NCI-H345 treated with DMSO at 0.1 percent for 48 hours (cell line): ENCODE measurements at regions not wholly inside any gene's neighbourhood (a gene's known extent, or its start where the extent isn't known, plus 50 kb on each side); places are given as distances from the start of the nearest gene placed in this dataset.

ENCODE experiments used
- DNase-seq: peaks from one replicate; lab custom pipeline; 2025; ENCODE audit not compliant: unreplicated experiment; lab: John Stamatoyannopoulos, UW

DNA sequence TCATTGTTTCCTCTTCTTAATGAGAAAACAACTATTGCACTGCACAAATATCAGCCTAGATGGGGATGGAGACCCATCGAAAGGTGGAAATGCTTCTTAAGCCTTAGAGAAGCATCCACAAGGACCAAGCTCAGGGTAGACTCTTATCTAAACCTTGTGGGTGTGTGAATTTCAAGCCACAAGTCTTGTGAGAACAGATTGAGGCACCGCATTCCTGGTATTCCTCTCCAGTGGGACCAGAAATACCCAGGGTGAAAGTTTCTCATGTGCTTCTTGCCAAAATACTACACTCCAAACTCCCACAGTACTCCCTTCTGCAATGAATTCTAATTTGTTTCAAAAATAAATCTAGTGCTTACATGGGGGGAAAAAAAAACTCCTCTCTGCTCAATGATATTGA is 375.6 kb downstream of the PDGFC start:
- no peak for DNase-seq

- DNase-seq = no peak
Measured at GRCh38 chr4:156595041-156595440, 376.6 kb downstream of the PDGFC start.

GRCh38 chr4:156594624-156595023 is 377.0 kb downstream of the PDGFC start:
- no peak for DNase-seq

DNA sequence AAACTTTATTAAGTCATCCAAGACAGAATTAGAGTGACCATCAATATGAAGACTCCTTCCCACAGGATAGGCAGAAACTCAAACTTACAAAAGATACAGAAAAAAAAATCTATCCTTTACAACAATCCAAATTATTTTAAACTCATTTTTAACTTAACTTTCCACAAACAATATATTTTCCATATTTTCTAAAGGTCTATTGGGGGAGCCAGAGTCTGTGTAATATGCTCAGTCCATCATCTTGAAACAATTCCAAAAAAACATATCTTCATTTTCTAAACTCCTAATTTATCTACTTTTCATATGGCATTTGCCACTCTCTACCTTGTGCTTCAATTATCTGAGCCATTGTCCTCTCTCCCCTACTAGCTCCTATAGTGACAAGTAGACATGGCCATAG is 378.1 kb downstream of the PDGFC start:
- DNase-seq = no peak

- DNase-seq = no peak
Measured at GRCh38 chr4:156591679-156592078, 379.9 kb downstream of the PDGFC start.

GRCh38 chr4:156584100-156584499 is 387.5 kb downstream of the PDGFC start:
- DNase-seq = no peak

DNA sequence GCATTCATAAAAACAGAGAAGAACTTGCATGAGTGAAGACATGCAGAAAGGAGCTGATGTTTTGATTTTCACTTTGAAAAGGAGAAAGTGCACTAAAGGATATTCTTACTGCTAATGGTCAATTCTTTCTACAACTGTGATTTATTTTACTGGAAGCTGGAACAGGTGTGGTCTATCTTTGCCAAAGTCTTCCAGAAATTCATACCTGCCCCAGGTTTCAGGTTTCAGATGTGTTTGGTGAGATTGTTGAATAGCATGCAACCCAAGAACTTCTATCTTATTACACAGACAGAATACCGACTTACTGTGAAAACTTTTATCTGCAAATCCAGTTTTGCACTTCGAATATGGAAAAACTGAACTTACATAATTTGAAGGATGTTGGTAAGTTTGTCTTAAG is 388.3 kb downstream of the PDGFC start:
- DNase-seq = no peak

- DNase-seq = no peak
Measured at GRCh38 chr4:156581282-156582063, 390.1 kb downstream of the PDGFC start.

GRCh38 chr4:156578713-156579112 is 392.9 kb downstream of the PDGFC start:
- no peak for DNase-seq

DNA sequence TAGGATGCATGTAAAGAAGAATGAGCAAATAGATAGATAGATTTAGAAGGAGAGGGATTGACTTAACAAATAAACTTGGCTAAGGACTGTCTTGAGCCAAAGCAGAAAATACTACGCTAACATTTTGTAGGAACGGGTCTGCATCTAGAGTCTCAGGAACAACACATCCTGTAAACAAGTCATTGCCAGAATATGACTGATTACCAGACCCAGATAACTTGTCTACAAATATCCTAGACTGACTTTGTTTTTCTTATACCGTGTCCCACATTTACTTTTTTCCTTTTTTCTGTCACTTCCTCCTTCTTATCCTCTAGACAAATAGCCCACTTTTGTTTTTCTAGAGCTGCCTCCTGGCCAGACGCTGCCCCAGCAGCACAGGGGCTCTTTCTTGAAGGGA is 393.6 kb downstream of the PDGFC start:
- no peak for DNase-seq

DNA sequence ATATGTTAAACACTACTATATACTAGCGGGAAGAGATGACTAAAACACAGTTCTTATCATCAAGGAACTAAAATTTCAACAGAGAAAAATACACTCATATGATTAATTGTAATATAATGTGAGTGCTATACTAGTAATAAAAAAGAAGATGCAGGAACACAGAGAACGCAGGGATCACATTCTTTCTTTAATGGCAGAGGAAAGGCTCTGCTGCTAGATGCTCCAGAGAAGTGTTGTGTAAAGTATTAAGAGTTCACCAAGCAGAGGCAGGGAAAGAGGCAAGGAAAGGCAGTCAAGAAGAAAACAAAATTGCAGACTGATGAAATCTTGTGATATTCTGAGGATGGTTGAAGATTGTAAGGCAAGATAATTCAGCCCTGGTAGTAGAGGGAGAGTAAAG is 394.7 kb downstream of the PDGFC start:
- no peak for DNase-seq

- no peak for DNase-seq
Measured at GRCh38 chr4:156575430-156576073, 396.0 kb downstream of the PDGFC start.

- no peak for DNase-seq
Measured at GRCh38 chr4:156571146-156571545, 400.5 kb downstream of the PDGFC start.

DNA sequence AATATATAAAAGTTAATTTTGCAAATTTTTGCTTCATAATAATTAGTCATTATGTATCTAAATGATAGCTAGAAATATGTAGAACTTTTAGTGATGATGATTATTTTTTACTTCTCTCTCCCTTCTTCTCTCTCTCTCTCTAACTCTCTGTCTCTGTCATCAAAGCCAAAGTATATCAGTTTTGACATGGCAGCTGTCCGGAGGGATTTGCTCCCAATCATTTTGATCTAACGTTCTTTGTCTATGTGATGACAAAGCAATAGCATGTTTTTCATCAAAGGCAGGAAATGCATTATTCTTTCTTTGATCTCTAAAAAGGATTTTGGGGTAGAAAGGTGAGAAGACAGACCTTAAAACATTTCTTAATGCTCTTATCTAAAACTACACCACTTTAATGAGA is 402.1 kb downstream of the PDGFC start:
- DNase-seq = no peak

DNA sequence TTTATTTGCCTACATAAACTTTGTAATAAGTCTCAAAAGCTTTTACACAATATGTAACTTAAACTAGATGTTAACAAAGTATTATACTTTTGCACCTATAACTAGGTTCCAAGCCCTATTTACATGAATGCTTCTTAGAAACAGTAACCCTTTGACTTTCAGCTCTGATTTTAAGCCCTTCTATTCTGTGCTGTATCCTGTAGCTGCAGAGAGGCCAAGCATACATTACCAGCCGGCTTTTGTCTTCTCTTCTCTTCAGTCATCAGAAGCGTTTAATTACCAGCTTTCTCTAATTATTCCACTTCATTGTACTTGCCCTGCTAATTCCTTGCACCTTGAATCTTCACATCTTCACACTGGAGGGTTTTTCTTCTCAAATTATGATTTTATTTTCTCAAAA is 403.1 kb downstream of the PDGFC start:
- no peak for DNase-seq

DNA sequence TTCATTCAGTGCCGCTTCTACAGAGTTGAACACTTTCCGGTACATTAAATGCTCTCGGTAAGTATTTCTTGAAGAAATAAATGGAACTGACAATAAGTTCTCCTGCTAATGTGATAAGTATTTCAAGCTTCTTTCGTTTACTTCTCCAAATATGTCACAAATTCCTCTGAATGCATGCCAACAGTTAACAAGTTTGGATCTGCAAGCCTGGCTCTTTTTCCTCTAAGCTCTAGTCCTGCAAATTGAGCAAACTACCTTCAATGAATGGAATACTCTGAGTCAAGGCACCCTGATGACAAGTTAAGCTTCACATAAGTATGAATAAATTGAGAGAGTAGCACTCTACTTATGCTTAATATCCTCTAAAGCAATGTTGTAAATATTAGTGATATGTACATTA is 403.6 kb downstream of the PDGFC start:
- DNase-seq = no peak

- DNase-seq = no peak
Measured at GRCh38 chr4:156560701-156561100, 410.9 kb downstream of the PDGFC start.

DNA sequence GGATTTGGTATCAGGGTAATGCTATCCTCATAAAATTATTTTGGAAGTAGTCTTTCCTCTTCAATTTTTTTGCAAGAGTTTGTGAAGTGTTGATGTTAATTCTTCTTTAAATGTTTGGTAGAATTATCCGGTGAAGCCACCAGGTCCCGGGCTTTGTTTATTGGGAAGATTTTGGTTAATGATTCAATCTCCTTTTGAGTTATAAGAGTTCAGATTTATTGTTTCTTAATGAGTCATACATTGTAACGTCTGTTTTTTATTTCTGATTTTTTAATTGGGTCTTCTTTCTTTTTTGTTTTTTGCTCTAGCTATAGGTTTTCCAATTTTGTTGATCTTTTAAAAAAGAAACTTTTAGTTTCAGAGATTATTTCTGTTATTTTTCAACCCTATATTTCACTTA is 412.3 kb downstream of the PDGFC start:
- no peak for DNase-seq

DNA sequence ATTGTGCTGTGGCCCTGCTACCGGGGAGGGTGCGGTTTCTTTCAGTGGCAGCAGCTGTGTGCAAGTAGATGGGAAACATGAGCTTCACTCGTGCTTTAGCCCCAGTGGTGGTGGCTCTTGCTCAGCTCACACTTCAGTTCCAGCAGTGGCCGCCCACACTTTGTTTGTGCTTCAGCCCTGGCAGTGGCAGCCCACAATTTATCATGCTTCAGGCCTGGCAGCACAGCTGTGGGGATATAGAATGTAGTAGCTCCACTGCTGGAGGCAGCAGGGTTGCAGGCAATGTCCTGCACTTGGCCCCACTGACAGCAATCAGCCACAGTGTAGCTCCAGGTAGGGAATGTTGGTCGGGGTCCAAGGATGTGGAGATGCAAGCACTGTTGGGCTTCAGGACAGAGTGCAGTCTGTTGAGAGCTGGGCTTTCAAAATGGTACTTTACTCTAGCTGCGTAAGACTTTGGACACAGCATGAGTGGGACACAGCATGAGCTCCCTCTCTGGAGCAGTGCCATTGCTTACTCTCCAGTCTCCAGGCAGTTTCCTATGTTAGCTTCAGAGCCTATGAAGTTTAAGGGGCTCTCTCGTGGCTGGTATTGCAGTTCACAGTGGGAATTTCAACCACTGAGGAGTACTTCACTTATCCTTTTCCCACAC is 413.1 kb downstream of the PDGFC start:
- no peak for DNase-seq

DNA sequence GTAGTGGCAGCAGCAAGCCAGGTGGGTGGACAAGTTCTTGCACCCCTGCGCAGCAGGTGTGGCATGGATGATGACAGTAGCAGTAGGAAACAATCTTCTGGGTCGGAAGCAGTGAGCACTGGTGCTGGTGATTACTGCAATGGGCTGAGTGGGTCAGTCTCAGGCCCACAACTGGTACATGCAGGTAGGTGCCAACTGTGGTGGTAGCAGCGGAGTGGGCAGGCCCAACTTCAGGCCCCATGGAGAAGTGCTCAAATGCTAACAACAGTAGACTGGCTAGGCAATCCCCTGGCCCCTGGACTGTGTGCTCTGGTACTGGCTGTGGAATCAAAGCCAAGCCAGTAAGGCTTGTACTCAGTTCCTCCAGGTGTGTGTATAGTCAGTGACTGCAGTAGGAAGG is 413.7 kb downstream of the PDGFC start:
- no peak for DNase-seq

DNA sequence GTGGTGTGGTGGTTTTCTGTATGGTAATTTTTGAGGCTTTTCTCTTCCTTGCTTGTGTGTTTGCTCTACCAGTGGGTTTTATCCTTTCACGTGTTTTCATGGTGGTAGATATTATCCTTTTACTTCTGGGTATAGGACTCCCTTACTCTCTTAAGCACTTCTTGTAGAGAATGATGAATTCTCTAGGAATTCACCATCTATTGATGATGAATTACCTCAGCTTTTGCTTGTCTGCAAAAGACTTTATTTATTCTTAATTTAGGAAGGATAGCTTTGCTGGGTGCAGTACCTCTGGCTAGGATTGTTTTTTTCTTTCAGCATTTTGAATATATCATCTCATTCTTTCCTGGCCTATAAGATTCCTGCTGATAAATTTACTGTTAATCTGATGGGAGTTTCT is 415.3 kb downstream of the PDGFC start:
- DNase-seq = no peak

GRCh38 chr4:156553659-156554058 is 417.9 kb downstream of the PDGFC start:
- DNase-seq = no peak
